ENCODE measurements at regions not wholly inside any gene's neighbourhood (a gene's known extent, or its start where the extent isn't known, plus 50 kb on each side); places are given as distances from the start of the nearest gene placed in this dataset.
"Not testable (repeated sequence)": the region's sequence is repeated elsewhere in the genome, so short reads cannot be mapped to it uniquely, and the experiment has no call there.

DNA sequence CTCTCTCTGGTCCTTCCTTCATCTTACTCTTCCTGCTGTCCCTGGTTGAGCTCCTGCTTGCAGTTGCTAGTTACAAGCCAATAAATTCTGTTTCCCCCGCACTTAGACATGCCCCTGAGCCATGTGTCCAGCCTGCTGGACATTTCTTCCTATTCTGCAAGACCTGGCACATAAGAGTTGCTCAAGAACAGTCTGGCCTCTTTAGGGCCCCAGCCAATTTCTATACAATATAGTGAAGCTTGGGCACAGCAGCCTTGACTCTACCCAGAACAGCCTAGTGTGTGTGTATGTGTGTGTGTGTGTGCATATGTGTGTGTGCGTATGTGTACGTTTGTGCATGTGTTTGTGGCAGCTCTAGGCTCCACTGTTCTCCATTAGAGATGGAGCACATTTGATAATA, 276.0 kb downstream of the CYRIA start:
- Histone ChIP-seq H3K9ac (no peak overlapping the region), H3K4me3 (ENCODE audit: low read depth, low read length) (no peak overlapping the region), H2AFZ (no peak overlapping the region), H3K79me2 (no peaks in the 10 kb centered on the region), H3K27ac (no peak overlapping the region), H3K36me3 (ENCODE audit: control insufficient read depth, insufficient read depth, low read length) (no peaks in the 10 kb centered on the region), H3K4me1 (no peaks in the 10 kb centered on the region), H3K27me3 (ENCODE audit: control insufficient read depth, insufficient read depth, low read length) (no peaks in the 10 kb centered on the region), H3K9me3 (ENCODE audit: control insufficient read depth, low read length) (no peaks in the 10 kb centered on the region), H3K4me2 (ENCODE audit: low read length) (no peak overlapping the region)
- TF ChIP-seq, protein P1, sequence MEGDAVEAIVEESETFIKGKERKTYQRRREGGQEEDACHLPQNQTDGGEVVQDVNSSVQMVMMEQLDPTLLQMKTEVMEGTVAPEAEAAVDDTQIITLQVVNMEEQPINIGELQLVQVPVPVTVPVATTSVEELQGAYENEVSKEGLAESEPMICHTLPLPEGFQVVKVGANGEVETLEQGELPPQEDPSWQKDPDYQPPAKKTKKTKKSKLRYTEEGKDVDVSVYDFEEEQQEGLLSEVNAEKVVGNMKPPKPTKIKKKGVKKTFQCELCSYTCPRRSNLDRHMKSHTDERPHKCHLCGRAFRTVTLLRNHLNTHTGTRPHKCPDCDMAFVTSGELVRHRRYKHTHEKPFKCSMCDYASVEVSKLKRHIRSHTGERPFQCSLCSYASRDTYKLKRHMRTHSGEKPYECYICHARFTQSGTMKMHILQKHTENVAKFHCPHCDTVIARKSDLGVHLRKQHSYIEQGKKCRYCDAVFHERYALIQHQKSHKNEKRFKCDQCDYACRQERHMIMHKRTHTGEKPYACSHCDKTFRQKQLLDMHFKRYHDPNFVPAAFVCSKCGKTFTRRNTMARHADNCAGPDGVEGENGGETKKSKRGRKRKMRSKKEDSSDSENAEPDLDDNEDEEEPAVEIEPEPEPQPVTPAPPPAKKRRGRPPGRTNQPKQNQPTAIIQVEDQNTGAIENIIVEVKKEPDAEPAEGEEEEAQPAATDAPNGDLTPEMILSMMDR (IDR thresholded peaks at IDR 0.05): no peak

DNA sequence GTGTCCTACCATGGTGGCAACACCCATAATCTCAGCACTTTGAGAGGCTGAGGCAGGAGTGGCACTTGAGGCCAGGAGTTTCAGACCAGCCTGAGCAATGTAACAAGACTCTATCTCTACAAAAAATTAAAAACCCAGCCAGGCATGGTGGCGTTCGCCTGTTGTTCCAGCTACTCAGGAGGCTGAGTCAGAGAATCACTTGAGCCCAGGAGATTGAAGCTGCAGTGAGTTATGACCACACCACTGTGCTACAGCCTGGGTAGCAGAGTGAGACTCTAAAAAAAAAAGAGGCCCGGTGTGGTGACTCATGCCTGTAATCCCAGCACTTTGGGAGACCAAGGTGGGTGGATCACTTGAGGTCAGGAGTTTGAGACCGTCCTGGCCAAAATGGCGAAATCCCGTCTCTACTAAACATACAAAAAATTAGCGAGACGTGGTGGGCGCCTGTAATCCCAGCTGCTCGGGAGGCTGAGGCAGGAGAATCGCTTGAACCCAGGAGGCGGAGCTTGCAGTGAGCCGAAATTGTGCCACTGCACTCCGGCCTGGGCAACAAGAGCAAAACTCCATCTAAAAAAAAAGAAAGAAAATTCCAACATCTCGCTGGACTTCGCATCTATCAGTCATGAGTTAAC, 277.3 kb downstream of the CYRIA start:
- not testable (repeated sequence) for H3K79me2 ChIP-seq; H3K4me1 ChIP-seq; H3K4me3 ChIP-seq (ENCODE audit: low read depth, low read length); H3K9me3 ChIP-seq (ENCODE audit: control insufficient read depth, low read length); H2AFZ ChIP-seq; H3K27ac ChIP-seq; H3K4me2 ChIP-seq (ENCODE audit: low read length); H3K9ac ChIP-seq; H3K27me3 ChIP-seq (ENCODE audit: control insufficient read depth, insufficient read depth, low read length); H3K36me3 ChIP-seq (ENCODE audit: control insufficient read depth, insufficient read depth, low read length)

DNA sequence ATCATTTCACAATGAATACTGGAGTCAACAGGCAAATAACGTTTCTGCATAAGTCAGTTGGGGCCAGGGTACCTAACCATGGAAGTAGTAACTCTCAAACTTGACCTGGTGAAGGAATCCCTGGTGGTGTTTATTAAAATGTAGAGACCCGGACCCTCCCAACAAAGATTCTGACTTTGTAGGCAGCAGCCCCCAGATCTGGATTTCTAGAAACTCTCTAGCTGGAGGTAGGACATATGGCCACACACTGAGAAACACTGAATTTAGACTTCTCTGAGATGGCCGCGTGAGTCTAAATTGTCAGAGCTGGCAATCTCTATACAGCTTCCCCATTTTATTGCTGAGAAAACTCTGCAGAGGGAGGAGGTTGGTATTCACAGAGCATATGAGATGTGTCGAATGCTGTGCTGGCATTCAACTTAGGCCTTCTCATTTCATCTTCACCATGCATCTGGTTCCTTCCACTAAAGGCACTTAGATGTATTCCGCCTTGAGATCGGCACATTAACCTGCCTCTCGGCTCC, 278.1 kb downstream of the CYRIA start:
- Histone ChIP-seq H3K79me2 (no peaks in the 10 kb centered on the region), H3K36me3 (ENCODE audit: control insufficient read depth, insufficient read depth, low read length) (no peaks in the 10 kb centered on the region), H3K27me3 (ENCODE audit: control insufficient read depth, insufficient read depth, low read length) (no peaks in the 10 kb centered on the region), H3K4me1 (no peaks in the 10 kb centered on the region), H3K9ac (no peak overlapping the region), H3K4me2 (ENCODE audit: low read length) (no peak overlapping the region), H3K4me3 (ENCODE audit: low read depth, low read length) (no peak overlapping the region), H3K27ac (no peak overlapping the region), H3K9me3 (ENCODE audit: control insufficient read depth, low read length) (no peaks in the 10 kb centered on the region), H2AFZ (no peak overlapping the region)
- TF ChIP-seq, protein P1 (IDR thresholded peaks at IDR 0.05): no peak

DNA sequence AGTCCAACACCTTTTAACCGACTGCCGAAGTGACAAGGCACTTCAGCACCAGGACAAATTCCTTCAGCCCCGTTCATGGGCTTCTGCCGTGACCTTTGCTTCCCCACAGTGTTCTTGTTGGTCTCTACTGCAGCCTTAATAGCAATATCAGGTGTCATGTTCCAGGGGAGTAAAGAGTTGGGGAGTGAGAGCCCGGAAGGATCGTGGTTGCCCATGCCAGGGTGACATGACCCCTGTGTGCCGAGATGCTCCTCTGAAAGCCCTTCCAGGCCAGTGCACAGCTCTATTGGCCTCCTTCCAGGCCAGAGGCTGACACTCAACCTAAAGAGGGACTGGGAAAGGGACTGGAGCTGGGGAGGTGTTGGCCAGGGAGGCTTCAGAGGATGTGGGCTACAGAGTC, 279.2 kb downstream of the CYRIA start:
- H3K9me3 ChIP-seq (ENCODE audit: control insufficient read depth, low read length): no peaks in the 10 kb centered on the region
- H2AFZ ChIP-seq: no peak overlapping the region
- H3K9ac ChIP-seq: no peak overlapping the region
- H3K4me1 ChIP-seq: no peaks in the 10 kb centered on the region
- H3K27ac ChIP-seq: no peak overlapping the region
- no peaks in the 10 kb centered on the region for H3K36me3 ChIP-seq (ENCODE audit: control insufficient read depth, insufficient read depth, low read length)
- no peak overlapping the region for H3K4me3 ChIP-seq (ENCODE audit: low read depth, low read length)
- TF ChIP-seq, protein P1 (IDR thresholded peaks at IDR 0.05): no peak
- no peaks in the 10 kb centered on the region for H3K79me2 ChIP-seq
- no peaks in the 10 kb centered on the region for H3K27me3 ChIP-seq (ENCODE audit: control insufficient read depth, insufficient read depth, low read length)
- no peak overlapping the region for H3K4me2 ChIP-seq (ENCODE audit: low read length)

DNA sequence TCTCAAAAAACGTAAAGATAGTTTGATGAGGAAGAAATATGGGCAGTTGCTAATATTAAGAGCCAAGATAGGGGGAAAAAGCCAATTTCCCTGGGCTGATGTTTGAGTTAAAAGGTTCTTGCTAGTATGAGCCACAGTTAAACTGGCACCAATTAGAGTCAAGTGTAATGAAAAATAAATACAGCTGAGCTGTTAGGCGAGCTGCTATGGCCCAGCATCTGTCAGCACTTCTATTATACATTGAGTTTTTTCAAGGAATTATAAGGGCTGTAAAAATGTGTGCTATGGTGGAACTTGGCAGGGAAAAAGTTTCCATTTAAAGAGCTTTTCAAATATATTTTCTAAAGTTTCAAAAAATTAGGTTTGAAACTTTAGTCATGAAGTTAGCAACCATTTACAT, 279.6 kb downstream of the CYRIA start:
- H3K4me1 ChIP-seq: no peaks in the 10 kb centered on the region
- no peaks in the 10 kb centered on the region for H3K36me3 ChIP-seq (ENCODE audit: control insufficient read depth, insufficient read depth, low read length)
- H3K4me2 ChIP-seq (ENCODE audit: low read length): no peak overlapping the region
- no peaks in the 10 kb centered on the region for H3K9me3 ChIP-seq (ENCODE audit: control insufficient read depth, low read length)
- H3K79me2 ChIP-seq: no peaks in the 10 kb centered on the region
- no peak overlapping the region for H3K4me3 ChIP-seq (ENCODE audit: low read depth, low read length)
- H3K9ac ChIP-seq: no peak overlapping the region
- H3K27ac ChIP-seq: no peak overlapping the region
- TF ChIP-seq, protein P1 (IDR thresholded peaks at IDR 0.05): no peak
- H2AFZ ChIP-seq: no peak overlapping the region
- no peaks in the 10 kb centered on the region for H3K27me3 ChIP-seq (ENCODE audit: control insufficient read depth, insufficient read depth, low read length)
